ENCODE measurements at regions not wholly inside any gene's neighbourhood (a gene's known extent, or its start where the extent isn't known, plus 50 kb on each side); places are given as distances from the start of the nearest gene placed in this dataset.

DNA sequence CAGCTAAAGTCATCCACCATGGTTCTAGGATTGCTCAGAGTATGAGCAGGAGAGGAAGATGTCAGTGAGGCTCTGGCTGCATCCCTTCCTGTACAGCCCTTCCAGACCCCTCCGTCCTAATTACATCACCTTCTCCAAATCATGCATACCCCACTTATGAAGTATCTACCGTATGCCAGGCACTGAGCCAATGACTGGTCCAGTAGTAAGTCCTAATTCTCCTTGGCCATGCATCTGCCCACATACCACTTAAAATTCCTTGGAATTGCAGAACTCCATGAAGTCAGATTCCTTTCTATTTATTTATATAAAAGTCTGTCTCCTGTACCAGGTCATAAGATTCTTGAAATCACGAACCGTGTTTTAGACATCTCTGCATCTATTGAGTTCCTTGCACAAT lies 106.1 kb downstream of the SEC16B start:
- intact Hi-C loops (cut with micrococcal nuclease), result no loop called here
- no peaks in the 10 kb centered on the region for H3K4me1 Mint-ChIP-seq (ENCODE audit: low read depth)
- DNase-seq (ENCODE audit: low spot score), result no peak
- H3K27me3 Mint-ChIP-seq (ENCODE audit: low read depth), result no peaks in the 10 kb centered on the region
- no peaks in the 10 kb centered on the region for H3K36me3 Mint-ChIP-seq (ENCODE audit: low read depth)
- no peak overlapping the region for H3K4me3 Mint-ChIP-seq (ENCODE audit: low read depth)
- no peaks in the 10 kb centered on the region for H3K9me3 Mint-ChIP-seq
- no peak overlapping the region for H3K27ac Mint-ChIP-seq

DNA sequence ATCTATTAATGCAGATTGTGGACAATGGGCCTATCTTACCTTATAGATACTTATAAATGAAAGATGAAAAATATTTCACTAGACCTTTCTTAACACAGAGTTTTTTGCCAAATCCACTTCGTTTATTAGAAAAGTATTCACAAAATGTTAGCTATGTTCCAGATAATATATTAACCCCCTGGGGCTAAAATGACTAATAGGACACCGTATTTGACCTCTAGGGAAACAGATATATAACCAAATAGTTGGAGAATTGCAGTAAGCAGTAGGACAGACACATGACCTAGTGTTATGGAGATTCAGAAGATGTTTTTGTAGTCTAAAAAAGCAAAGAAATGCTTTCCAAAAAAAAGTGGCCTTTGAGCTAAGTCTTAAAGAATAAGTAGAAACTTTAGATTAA lies 106.9 kb downstream of the SEC16B start:
- DNase-seq (ENCODE audit: low spot score), result no peak
- Mint-ChIP-seq H3K4me1 (ENCODE audit: low read depth) (no peaks in the 10 kb centered on the region), H3K4me3 (ENCODE audit: low read depth) (no peak overlapping the region), H3K9me3 (no peaks in the 10 kb centered on the region), H3K36me3 (ENCODE audit: low read depth) (no peaks in the 10 kb centered on the region), H3K27ac (no peak overlapping the region), H3K27me3 (ENCODE audit: low read depth) (no peaks in the 10 kb centered on the region)
- intact Hi-C loops (cut with micrococcal nuclease), result no loop called here

DNA sequence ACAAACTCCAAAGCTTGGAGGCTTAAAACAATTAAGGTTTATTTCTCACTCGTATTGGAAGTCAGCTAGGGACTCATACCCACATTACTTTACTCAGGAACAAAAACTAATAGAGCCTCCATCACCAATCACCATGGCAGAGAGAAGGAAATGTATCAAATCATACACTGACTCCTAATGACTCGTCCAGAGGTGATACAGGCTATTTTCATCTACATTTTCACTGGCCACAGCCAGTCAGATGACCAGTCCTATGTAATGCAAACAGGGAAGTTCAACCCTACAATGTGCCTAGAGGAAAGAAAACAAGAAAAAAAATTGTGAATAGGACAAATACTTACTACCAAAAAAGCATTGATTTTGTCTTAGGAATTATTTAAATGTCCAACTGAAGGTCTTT lies 110.3 kb downstream of the SEC16B start:
- Mint-ChIP-seq H3K27ac (no peak overlapping the region), H3K9me3 (no peaks in the 10 kb centered on the region), H3K4me3 (ENCODE audit: low read depth) (no peak overlapping the region), H3K36me3 (ENCODE audit: low read depth) (no peaks in the 10 kb centered on the region), H3K4me1 (ENCODE audit: low read depth) (no peaks in the 10 kb centered on the region), H3K27me3 (ENCODE audit: low read depth) (no peaks in the 10 kb centered on the region)
- intact Hi-C loops (cut with micrococcal nuclease), result no loop called here
- DNase-seq (ENCODE audit: low spot score), result no peak

DNA sequence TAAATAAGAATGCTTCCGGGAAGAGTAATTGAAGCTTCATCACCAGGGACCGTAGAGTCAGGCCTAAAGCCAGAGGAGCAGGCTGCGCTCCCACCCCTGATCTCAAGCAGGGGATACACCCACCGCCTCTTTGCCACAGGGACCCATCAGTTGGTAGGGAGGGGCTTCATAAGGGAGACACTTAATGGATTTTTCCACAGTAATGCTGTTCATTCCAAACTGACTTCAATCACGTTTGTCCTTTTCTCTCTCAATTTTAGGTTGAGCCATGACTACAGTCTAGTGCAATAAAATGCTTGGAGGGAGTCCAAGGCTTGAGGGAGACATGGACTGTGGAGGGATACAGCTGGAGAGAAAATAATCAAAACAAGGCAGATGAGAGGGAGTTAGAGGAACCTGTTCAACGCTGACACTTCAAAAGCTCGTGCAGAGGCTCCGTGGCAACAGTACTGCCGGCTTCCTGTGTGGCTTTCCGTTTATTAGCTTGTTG lies 111.5 kb downstream of the SEC16B start:
- Mint-ChIP-seq H3K27me3 (ENCODE audit: low read depth) (no peaks in the 10 kb centered on the region), H3K4me1 (ENCODE audit: low read depth) (no peaks in the 10 kb centered on the region), H3K9me3 (no peaks in the 10 kb centered on the region), H3K36me3 (ENCODE audit: low read depth) (no peaks in the 10 kb centered on the region), H3K4me3 (ENCODE audit: low read depth) (no peak overlapping the region), H3K27ac (no peak overlapping the region)
- DNase-seq (ENCODE audit: low spot score), result no peak
- intact Hi-C loops (cut with micrococcal nuclease), result no loop called here

DNA sequence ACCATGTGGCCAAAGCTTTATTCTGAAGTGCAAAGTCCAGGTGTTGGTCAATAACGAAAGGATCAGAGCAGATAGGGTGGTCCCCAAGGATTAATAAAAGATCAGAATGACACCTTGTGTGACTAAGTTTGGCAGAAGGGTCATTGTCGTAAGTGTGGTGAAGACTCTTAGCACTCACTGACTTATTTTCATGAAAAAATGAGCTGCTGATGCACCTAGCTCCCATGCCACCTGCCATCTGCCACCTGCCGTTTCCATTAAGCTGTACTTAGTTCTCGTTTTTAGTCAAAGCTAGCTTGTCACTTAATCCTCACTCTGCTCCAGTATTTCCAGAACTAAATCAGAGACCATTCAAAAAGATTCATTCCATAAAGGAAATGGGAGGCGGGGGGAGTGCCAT lies 112.6 kb downstream of the SEC16B start:
- H3K27ac Mint-ChIP-seq, result no peak overlapping the region
- no peak overlapping the region for H3K4me3 Mint-ChIP-seq (ENCODE audit: low read depth)
- DNase-seq (ENCODE audit: low spot score), result no peak
- H3K27me3 Mint-ChIP-seq (ENCODE audit: low read depth), result no peaks in the 10 kb centered on the region
- H3K4me1 Mint-ChIP-seq (ENCODE audit: low read depth), result no peaks in the 10 kb centered on the region
- no peaks in the 10 kb centered on the region for H3K36me3 Mint-ChIP-seq (ENCODE audit: low read depth)
- H3K9me3 Mint-ChIP-seq, result no peaks in the 10 kb centered on the region
- intact Hi-C loops (cut with micrococcal nuclease), result no loop called here

DNA sequence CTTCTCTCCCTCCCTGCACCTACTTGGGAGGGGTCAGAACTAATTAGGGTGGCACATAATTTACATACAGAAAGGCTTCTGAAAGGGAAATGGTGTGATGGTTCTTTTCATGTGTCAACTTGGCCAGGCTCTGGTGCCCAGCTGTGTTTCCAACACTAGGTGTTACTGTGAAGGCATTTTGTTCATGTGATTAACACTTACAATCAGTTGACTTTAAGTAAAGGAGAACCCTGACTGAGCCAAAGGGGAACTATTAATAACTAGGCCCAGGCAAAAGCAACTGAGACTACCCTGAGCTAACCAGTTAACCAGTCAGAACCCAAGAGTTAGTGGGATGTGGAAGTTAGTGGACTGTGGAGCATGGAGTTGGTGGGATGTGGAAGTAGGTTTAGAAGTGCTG lies 114.9 kb downstream of the SEC16B start:
- intact Hi-C loops (cut with micrococcal nuclease), result no loop called here
- H3K36me3 Mint-ChIP-seq (ENCODE audit: low read depth), result no peaks in the 10 kb centered on the region
- no peak for DNase-seq (ENCODE audit: low spot score)

DNA sequence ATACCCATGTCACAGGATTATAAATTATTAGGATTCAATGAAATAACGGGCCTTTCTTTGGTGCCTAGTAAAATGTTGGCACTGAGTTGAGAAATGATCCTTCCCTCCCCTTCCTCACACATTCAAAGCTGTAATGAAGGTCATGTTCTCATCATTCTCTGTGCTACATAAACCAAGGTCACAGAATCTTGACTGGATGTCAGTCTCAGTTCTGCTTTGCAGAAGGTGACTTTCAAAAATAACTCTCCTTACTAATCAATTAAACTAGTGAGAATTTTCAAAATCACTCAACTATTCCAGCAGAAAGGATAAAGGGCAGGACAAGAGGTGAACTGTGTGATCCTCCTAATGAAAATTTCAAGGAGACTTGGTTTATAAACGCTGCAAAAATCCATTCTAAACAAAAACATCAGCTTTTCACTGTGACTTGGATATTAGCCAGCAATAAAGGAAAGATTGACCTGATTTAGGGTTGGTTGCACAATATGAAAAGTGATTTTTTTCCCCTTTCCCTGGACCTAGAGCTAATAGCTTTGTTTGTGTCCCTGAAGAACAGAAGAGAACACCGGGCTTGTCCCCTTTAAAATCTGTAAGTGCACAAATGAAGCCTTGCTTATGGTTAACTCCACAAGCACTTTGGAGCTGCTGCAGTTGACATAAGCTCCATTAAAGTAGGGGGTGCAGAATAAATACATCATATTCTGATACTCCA lies 120.1 kb downstream of the SEC16B start:
- H3K9me3 Mint-ChIP-seq, result peaks cover 9% of the 10 kb centered on the region
- no peaks in the 10 kb centered on the region for H3K36me3 Mint-ChIP-seq (ENCODE audit: low read depth)
- H3K4me1 Mint-ChIP-seq (ENCODE audit: low read depth), result no peaks in the 10 kb centered on the region
- no peak overlapping the region for H3K4me3 Mint-ChIP-seq (ENCODE audit: low read depth)
- DNase-seq (ENCODE audit: low spot score), result no peak
- no peaks in the 10 kb centered on the region for H3K27me3 Mint-ChIP-seq (ENCODE audit: low read depth)
- intact Hi-C loops (cut with micrococcal nuclease), result no loop called here
- no peak overlapping the region for H3K27ac Mint-ChIP-seq

More for the DNA sequence above, 114.9 kb downstream of the SEC16B start:
- Mint-ChIP-seq H3K9me3 (no peaks in the 10 kb centered on the region), H3K27me3 (ENCODE audit: low read depth) (no peaks in the 10 kb centered on the region), H3K4me3 (ENCODE audit: low read depth) (no peak overlapping the region), H3K4me1 (ENCODE audit: low read depth) (no peaks in the 10 kb centered on the region), H3K27ac (no peak overlapping the region)

DNA sequence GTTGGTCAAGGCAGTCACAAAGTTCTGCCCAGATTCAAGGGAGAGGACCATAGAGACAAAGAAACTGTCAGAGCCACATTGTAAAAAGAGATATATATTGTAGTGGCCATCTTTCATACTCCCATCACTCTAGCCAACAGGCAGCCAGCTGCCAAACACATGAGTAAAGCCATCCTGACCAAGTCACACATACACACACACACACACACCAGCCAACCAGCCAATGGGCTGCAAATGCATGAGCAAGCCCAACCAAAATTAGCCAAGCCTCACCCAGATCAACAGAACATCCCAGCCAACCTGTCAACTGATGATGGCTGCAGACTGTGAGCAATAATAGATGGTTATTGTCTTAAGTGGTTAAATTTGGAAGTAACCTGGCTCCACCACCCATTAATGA lies 120.7 kb downstream of the SEC16B start:
- Mint-ChIP-seq H3K9me3 (peaks cover 9% of the 10 kb centered on the region), H3K36me3 (ENCODE audit: low read depth) (no peaks in the 10 kb centered on the region), H3K27me3 (ENCODE audit: low read depth) (no peaks in the 10 kb centered on the region), H3K27ac (no peak overlapping the region), H3K4me1 (ENCODE audit: low read depth) (no peaks in the 10 kb centered on the region), H3K4me3 (ENCODE audit: low read depth) (no peak overlapping the region)
- no peak for DNase-seq (ENCODE audit: low spot score)
- intact Hi-C loops (cut with micrococcal nuclease), result no loop called here

DNA sequence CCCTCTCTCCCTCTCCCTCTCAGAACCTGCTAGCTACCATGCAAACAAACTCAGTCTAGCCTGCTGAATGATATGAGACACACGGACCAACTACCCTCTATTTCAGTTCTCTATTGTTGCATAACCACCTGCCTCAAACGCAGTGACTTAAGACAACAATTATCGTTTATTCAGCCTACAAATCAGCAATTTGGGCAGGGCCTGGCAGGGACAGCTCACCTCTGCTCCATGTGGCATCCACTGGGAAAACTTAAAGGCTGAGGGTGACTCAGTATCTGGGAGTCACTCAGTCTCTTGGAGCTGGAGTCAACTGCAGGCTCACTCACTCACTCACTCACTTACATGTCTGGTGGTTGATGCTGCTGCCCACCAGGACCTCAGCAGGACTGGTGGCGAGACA lies 121.3 kb downstream of the SEC16B start:
- Mint-ChIP-seq H3K4me1 (ENCODE audit: low read depth) (no peaks in the 10 kb centered on the region), H3K36me3 (ENCODE audit: low read depth) (no peaks in the 10 kb centered on the region), H3K9me3 (peaks cover 9% of the 10 kb centered on the region), H3K27ac (no peak overlapping the region), H3K27me3 (ENCODE audit: low read depth) (no peaks in the 10 kb centered on the region), H3K4me3 (ENCODE audit: low read depth) (no peak overlapping the region)
- no peak for DNase-seq (ENCODE audit: low spot score)
- intact Hi-C loops (cut with micrococcal nuclease), result no loop called here

DNA sequence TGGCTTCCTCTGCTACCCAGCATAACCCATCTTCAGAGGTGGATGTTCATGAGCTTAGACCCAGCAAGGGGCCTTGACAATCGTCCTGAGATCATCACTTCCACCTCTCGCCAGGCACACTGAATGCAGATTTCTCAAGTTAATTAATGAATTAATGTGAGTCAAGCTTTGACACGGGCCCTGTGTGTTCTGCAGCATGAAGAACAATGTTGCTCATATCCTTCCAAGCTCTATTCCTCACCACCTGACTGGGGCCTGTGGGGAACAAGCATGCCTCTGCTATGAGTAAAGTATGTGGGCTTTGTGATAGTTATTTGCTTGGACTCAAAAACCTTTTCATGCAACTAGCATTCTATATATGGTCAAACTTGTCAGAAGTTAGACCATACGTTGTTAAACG lies 122.0 kb downstream of the SEC16B start:
- no peak overlapping the region for H3K27ac Mint-ChIP-seq
- H3K9me3 Mint-ChIP-seq, result peaks cover 9% of the 10 kb centered on the region
- DNase-seq (ENCODE audit: low spot score), result no peak
- intact Hi-C loops (cut with micrococcal nuclease), result no loop called here
- H3K27me3 Mint-ChIP-seq (ENCODE audit: low read depth), result no peaks in the 10 kb centered on the region
- H3K4me1 Mint-ChIP-seq (ENCODE audit: low read depth), result no peaks in the 10 kb centered on the region
- no peak overlapping the region for H3K4me3 Mint-ChIP-seq (ENCODE audit: low read depth)
- H3K36me3 Mint-ChIP-seq (ENCODE audit: low read depth), result no peaks in the 10 kb centered on the region

DNA sequence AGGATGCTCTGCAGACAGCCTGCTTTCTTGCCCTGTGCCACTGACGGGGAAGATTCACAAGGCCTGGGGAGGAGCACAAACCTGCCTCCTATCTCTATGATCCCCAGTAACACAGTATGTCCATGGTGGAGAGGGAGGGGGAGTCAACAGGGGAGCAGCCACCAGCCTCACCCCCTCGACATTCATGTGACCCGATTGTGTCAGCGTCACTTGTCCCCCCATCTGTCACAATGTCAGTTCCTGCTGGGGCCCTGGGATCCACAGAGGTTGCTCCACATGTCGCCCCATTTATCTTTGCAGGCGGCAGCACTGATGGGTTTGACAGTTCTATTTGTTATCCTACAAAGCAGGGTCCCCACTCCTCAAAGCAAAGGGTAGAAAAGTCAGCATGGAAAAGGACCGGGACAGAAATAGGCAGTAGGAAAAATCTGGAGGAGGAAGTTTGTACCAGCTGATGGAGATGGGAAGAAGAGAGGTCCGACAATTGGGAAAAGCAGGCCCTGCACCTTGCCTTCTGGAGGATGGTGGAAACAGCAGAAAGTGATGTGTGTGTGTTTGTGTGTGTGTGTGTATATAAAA lies 130.9 kb downstream of the SEC16B start:
- no peak overlapping the region for H3K27ac Mint-ChIP-seq
- no peak for DNase-seq (ENCODE audit: low spot score)
- no peaks in the 10 kb centered on the region for H3K9me3 Mint-ChIP-seq
- no peak overlapping the region for H3K4me3 Mint-ChIP-seq (ENCODE audit: low read depth)
- H3K4me1 Mint-ChIP-seq (ENCODE audit: low read depth), result no peaks in the 10 kb centered on the region
- H3K27me3 Mint-ChIP-seq (ENCODE audit: low read depth), result no peaks in the 10 kb centered on the region
- H3K36me3 Mint-ChIP-seq (ENCODE audit: low read depth), result no peaks in the 10 kb centered on the region
- intact Hi-C loops (cut with micrococcal nuclease), result no loop called here

DNA sequence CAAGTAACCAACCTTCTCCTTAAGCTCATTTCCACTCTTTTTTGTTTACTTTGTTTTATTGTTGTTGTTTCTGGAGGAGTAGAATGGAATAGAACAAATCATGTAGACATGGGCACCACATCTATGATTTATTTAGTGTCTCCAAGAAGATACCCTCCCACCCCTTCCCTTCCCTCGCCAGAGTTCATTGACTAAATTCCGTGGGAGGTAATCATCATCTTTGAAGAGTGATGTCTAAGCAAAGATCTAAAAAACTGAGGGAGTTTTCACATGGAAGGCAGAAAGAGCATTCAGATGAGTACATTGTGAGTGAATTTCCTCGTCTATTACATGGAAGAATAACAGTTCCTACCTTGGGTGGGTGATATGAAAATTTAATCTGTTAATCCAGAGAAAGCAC lies 136.2 kb downstream of the SEC16B start:
- H3K4me1 Mint-ChIP-seq (ENCODE audit: low read depth), result no peaks in the 10 kb centered on the region
- H3K27ac Mint-ChIP-seq, result no peak overlapping the region
- DNase-seq (ENCODE audit: low spot score), result no peak
- H3K36me3 Mint-ChIP-seq (ENCODE audit: low read depth), result no peaks in the 10 kb centered on the region
- H3K4me3 Mint-ChIP-seq (ENCODE audit: low read depth), result no peak overlapping the region
- no peaks in the 10 kb centered on the region for H3K27me3 Mint-ChIP-seq (ENCODE audit: low read depth)
- intact Hi-C loops (cut with micrococcal nuclease), result no loop called here
- no peaks in the 10 kb centered on the region for H3K9me3 Mint-ChIP-seq

DNA sequence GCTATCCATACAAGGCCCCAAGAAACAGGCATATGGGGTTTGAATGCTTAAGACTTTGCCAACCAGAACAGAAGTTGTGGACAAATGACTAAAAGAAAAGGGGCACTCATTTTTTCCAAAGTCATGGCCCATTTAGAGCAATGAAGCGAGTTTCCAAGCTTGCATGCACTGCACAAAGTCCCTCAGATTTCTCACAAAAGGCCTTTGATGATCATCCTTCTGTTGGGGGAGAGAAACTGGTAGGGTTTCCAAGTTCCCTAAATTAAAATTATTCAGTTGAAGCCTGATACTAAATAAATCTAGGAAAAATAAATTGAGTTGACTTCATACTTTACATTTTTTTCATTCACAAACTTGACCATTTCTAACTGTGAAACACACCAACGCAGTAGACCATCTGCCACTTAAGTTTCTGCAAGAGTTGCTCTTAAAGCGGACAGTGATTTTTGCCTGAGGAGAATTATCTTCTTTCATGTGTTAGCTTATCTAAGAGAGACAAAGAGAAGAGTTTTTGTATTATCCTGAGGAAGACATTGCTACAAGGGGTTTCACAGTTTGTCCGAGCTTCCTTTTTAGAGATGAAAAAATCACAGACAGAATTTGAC lies 139.2 kb downstream of the SEC16B start:
- H3K9me3 Mint-ChIP-seq, result peaks cover 6% of the 10 kb centered on the region
- no peak for DNase-seq (ENCODE audit: low spot score)
- H3K27me3 Mint-ChIP-seq (ENCODE audit: low read depth), result no peaks in the 10 kb centered on the region
- no peak overlapping the region for H3K27ac Mint-ChIP-seq
- no peak overlapping the region for H3K4me3 Mint-ChIP-seq (ENCODE audit: low read depth)
- intact Hi-C loops (cut with micrococcal nuclease), result no loop called here
- no peaks in the 10 kb centered on the region for H3K4me1 Mint-ChIP-seq (ENCODE audit: low read depth)
- H3K36me3 Mint-ChIP-seq (ENCODE audit: low read depth), result no peaks in the 10 kb centered on the region

Data from activated T-helper 2 cell treated with anti-CD3 and anti-CD28 coated beads, Interferon-gamma antibody, Interleukin-2, Interleukin-4, amounts not matched to agents 10 μg/mL and 5 μg/mL and 100 μg/mL, durations not matched to agents 14 hours and 24 hours and 36 hours (primary cell).